T-cell (primary cell): ENCODE measurements at regions not wholly inside any gene's neighbourhood (a gene's known extent, or its start where the extent isn't known, plus 50 kb on each side); places are given as distances from the start of the nearest gene placed in this dataset.

Experiments
- ATAC-seq, 4 experiments: fragments of 200-7000 bp in 3 of 4; fragments of 150-1000 bp in 1 of 4; cut with Tn5 transposase; replicated peaks in 1 of 4; 1 replicate in 3 of 4; 2 replicates in 1 of 4; pipeline ENCODE4 v1.10.0; 2021; ENCODE audit warnings: moderate library complexity in 3 of 4, mild to moderate bottlenecking in 2 of 4, moderate number of reproducible peaks in 1 of 4
- CTCF ChIA-PET, 2 donors: fragments of 300-600 bp; sonication (Branson Sonifier 250); formaldehyde crosslinking; loops; one replicate each; lab custom pipeline; 2022; ENCODE audit warnings: antibody characterized with exemption in 2 of 2; lab: Charles Lee
- POLR2A ChIA-PET, 2 donors: fragments of 300-600 bp; sonication (Branson Sonifier 250); formaldehyde crosslinking; loops; one replicate each; lab custom pipeline; 2022; ENCODE audit warnings: antibody characterized with exemption in 2 of 2; lab: Charles Lee
- DNase-seq, 35 experiments: peaks; one replicate each; pipeline versions ENCODE4 v3.0.0 to v3.0.0-alpha.2; 2013 to 2023
- H3K27ac ChIP-seq: one replicate; pipeline ENCODE4 v1.5.1; 2013; ENCODE audit warnings: low read length
- H3K27me3 ChIP-seq, 2 experiments: replicated peaks in 1 of 2; 1 replicate in 1 of 2; 2 replicates in 1 of 2; pipeline versions ENCODE4 v1.6.1 to v1.7.0; 2013; ENCODE audit warnings: low read length in 1 of 2, mixed read lengths in 1 of 2; ENCODE audit not compliant: control insufficient read depth in 2 of 2, insufficient read depth in 2 of 2; ENCODE audit errors: extremely low read depth in 1 of 2
- H3K36me3 ChIP-seq, 2 donors: 1 replicate in 1 of 2; 2 replicates in 1 of 2; pipeline versions ENCODE4 v1.6.1 to v1.7.0; 2013; ENCODE audit warnings: low read length in 1 of 2; ENCODE audit not compliant: control insufficient read depth in 2 of 2, insufficient read depth in 1 of 2; ENCODE audit errors: extremely low read depth in 1 of 2
- H3K4me1 ChIP-seq, 2 experiments: 1 replicate in 1 of 2; 2 replicates in 1 of 2; pipeline versions ENCODE4 v1.6.1 to v1.7.0; 2013; ENCODE audit warnings: low read length in 2 of 2, mixed read lengths in 1 of 2; ENCODE audit not compliant: insufficient read depth in 2 of 2, control insufficient read depth in 1 of 2; ENCODE audit errors: extremely low read depth in 1 of 2
- H3K4me3 ChIP-seq, 2 donors: 1 replicate in 1 of 2; 2 replicates in 1 of 2; pipeline versions ENCODE4 v1.5.1 to v1.7.0; 2013; ENCODE audit warnings: mild to moderate bottlenecking in 2 of 2, low read length in 1 of 2, moderate library complexity in 1 of 2; ENCODE audit not compliant: control insufficient read depth in 1 of 2; ENCODE audit errors: extremely low read depth in 1 of 2
- H3K9me3 ChIP-seq: 2 replicates; pipeline ENCODE4 v1.7.0; 2013
- H3K27ac Mint-ChIP-seq, 2 donors: one replicate each; pipeline ENCODE4 v1.8.0; 2020 to 2021; ENCODE audit warnings: mild to moderate bottlenecking in 2 of 2, mixed read lengths in 2 of 2
- H3K27me3 Mint-ChIP-seq, 2 donors: one replicate each; pipeline ENCODE4 v1.8.0; 2021 to 2022; ENCODE audit warnings: mixed read lengths in 2 of 2
- H3K36me3 Mint-ChIP-seq: one replicate; pipeline ENCODE4 v1.8.0; 2021; ENCODE audit warnings: mixed read lengths
- H3K4me1 Mint-ChIP-seq, 3 donors: one replicate each; pipeline ENCODE4 v1.8.0; 2020 to 2022; ENCODE audit warnings: mixed read lengths in 3 of 3, mild to moderate bottlenecking in 1 of 3
- H3K4me3 Mint-ChIP-seq, 3 donors: one replicate each; pipeline ENCODE4 v1.8.0; 2020 to 2022; ENCODE audit warnings: mild to moderate bottlenecking in 3 of 3, mixed read lengths in 3 of 3, moderate library complexity in 3 of 3
- H3K9me3 Mint-ChIP-seq, 3 donors: one replicate each; pipeline ENCODE4 v1.8.0; 2020 to 2022; ENCODE audit warnings: mixed read lengths in 3 of 3
- WGBS: methylation state at CpG from one replicate; pipeline ENCODE4 v1.1.5; 2013; ENCODE audit warnings: missing lambda C conversion rate; ENCODE audit not compliant: insufficient coverage; 5-methylcytosine and 5-hydroxymethylcytosine counted together

- ChIA-PET CTCF (no interaction called here), POLR2A (no interaction called here)
- H3K27ac ChIP-seq, result no peak overlapping the region
- no peaks in the 10 kb centered on the region for H3K4me1 ChIP-seq
- no peaks in the 10 kb centered on the region for H3K36me3 Mint-ChIP-seq
- H3K27ac Mint-ChIP-seq, result no peak overlapping the region
- no peak for DNase-seq
- H3K4me3 Mint-ChIP-seq, result no peak overlapping the region
- no peak for ATAC-seq
- no peaks in the 10 kb centered on the region for H3K27me3 ChIP-seq
- H3K9me3 Mint-ChIP-seq, result peaks cover 0 to 6% (median 4%) of the 10 kb centered on the region in 3 donors
- H3K36me3 ChIP-seq, result no peaks in the 10 kb centered on the region
- H3K9me3 ChIP-seq, result peaks cover 3% of the 10 kb centered on the region
- H3K27me3 Mint-ChIP-seq, result no peaks in the 10 kb centered on the region
- H3K4me3 ChIP-seq, result no peak overlapping the region
- H3K4me1 Mint-ChIP-seq, result no peaks in the 10 kb centered on the region
- no CpG with 5 or more reads among the region's 1 CpG for WGBS
Measured at GRCh38 chr13:93080587-93080986, 146.0 kb upstream of the GPC6 start.

GRCh38 chr13:93086329-93086728 is 140.3 kb upstream of the GPC6 start:
- POLR2A ChIA-PET, result interaction anchor here in 1 of 2 donors (0.5 kb wide), 1 partner anchor 10 kb away, joined by 3 read pairs; no protein-coding TSS in a partner anchor
- Histone ChIP-seq H3K27me3 (no peaks in the 10 kb centered on the region), H3K36me3 (no peaks in the 10 kb centered on the region), H3K4me1 (no peaks in the 10 kb centered on the region), H3K9me3 (no peaks in the 10 kb centered on the region), H3K4me3 (no peak overlapping the region), H3K27ac (no peak overlapping the region)
- no CpG with 5 or more reads among the region's 2 CpGs for WGBS
- Mint-ChIP-seq H3K9me3 (peaks cover 3 to 13% (median 10%) of the 10 kb centered on the region in 3 donors), H3K36me3 (no peaks in the 10 kb centered on the region), H3K27me3 (no peaks in the 10 kb centered on the region), H3K4me1 (no peaks in the 10 kb centered on the region), H3K4me3 (no peak overlapping the region), H3K27ac (no peak overlapping the region)
- CTCF ChIA-PET, result no interaction called here
- DNase-seq, result no peak
- ATAC-seq, result no peak

- H3K36me3 ChIP-seq, result no peaks in the 10 kb centered on the region
- Mint-ChIP-seq H3K36me3 (no peaks in the 10 kb centered on the region), H3K4me3 (no peak overlapping the region), H3K9me3 (peaks cover 0 to 6% (median 0%) of the 10 kb centered on the region in 3 donors), H3K27ac (no peak overlapping the region), H3K4me1 (no peaks in the 10 kb centered on the region), H3K27me3 (no peaks in the 10 kb centered on the region)
- no peaks in the 10 kb centered on the region for H3K27me3 ChIP-seq
- no peak for ATAC-seq
- no peaks in the 10 kb centered on the region for H3K9me3 ChIP-seq
- DNase-seq, result no peak
- ChIA-PET CTCF (no interaction called here), POLR2A (no interaction called here)
- no peaks in the 10 kb centered on the region for H3K4me1 ChIP-seq
- no peak overlapping the region for H3K27ac ChIP-seq
- 99% methylated on average over 6 of the region's 6 CpGs for WGBS
- no peak overlapping the region for H3K4me3 ChIP-seq
Measured at GRCh38 chr13:93098972-93099371, 127.6 kb upstream of the GPC6 start.

- Mint-ChIP-seq H3K9me3 (peaks cover 0 to 5% (median 0%) of the 10 kb centered on the region in 3 donors), H3K27me3 (no peaks in the 10 kb centered on the region), H3K36me3 (no peaks in the 10 kb centered on the region), H3K4me3 (no peak overlapping the region), H3K27ac (no peak overlapping the region), H3K4me1 (no peaks in the 10 kb centered on the region)
- Histone ChIP-seq H3K9me3 (no peaks in the 10 kb centered on the region), H3K36me3 (no peaks in the 10 kb centered on the region), H3K4me1 (no peaks in the 10 kb centered on the region), H3K27ac (no peak overlapping the region), H3K4me3 (no peak overlapping the region), H3K27me3 (no peaks in the 10 kb centered on the region)
- ChIA-PET POLR2A (no interaction called here), CTCF (no interaction called here)
- DNase-seq, result no peak
- no CpG with 5 or more reads among the region's 2 CpGs for WGBS
- no peak for ATAC-seq
Measured at GRCh38 chr13:93101226-93101734, 125.3 kb upstream of the GPC6 start.

GRCh38 chr13:93104270-93104669 is 122.3 kb upstream of the GPC6 start:
- H3K27ac Mint-ChIP-seq, result no peak overlapping the region
- H3K4me1 Mint-ChIP-seq, result no peaks in the 10 kb centered on the region
- Histone ChIP-seq H3K36me3 (no peaks in the 10 kb centered on the region), H3K27me3 (no peaks in the 10 kb centered on the region), H3K27ac (no peak overlapping the region), H3K4me1 (no peaks in the 10 kb centered on the region), H3K4me3 (no peak overlapping the region), H3K9me3 (no peaks in the 10 kb centered on the region)
- ChIA-PET CTCF (no interaction called here), POLR2A (no interaction called here)
- no peak overlapping the region for H3K4me3 Mint-ChIP-seq
- H3K27me3 Mint-ChIP-seq, result no peaks in the 10 kb centered on the region
- ATAC-seq (no peak), DNase-seq (no peak)
- H3K9me3 Mint-ChIP-seq, result peaks cover 0 to 3% (median 0%) of the 10 kb centered on the region in 3 donors
- H3K36me3 Mint-ChIP-seq, result no peaks in the 10 kb centered on the region
- WGBS, result 83% methylated on average over 4 of the region's 6 CpGs

- DNase-seq (no peak), ATAC-seq (no peak)
- H3K36me3 ChIP-seq, result no peaks in the 10 kb centered on the region
- no peaks in the 10 kb centered on the region for H3K4me1 ChIP-seq
- POLR2A ChIA-PET, result no interaction called here
- Mint-ChIP-seq H3K4me3 (no peak overlapping the region), H3K36me3 (no peaks in the 10 kb centered on the region), H3K27ac (no peak overlapping the region), H3K27me3 (no peaks in the 10 kb centered on the region), H3K9me3 (no peaks in the 10 kb centered on the region), H3K4me1 (no peaks in the 10 kb centered on the region)
- no peak overlapping the region for H3K27ac ChIP-seq
- no peaks in the 10 kb centered on the region for H3K27me3 ChIP-seq
- CTCF ChIA-PET, result no interaction called here
- H3K4me3 ChIP-seq, result no peak overlapping the region
- WGBS, result 67% methylated on average over 1 of the region's 4 CpGs
- H3K9me3 ChIP-seq, result no peaks in the 10 kb centered on the region
Measured at GRCh38 chr13:93108111-93108601, 118.5 kb upstream of the GPC6 start.

- DNase-seq (no peak), ATAC-seq (no peak)
- Histone ChIP-seq H3K4me3 (no peak overlapping the region), H3K9me3 (no peaks in the 10 kb centered on the region), H3K27me3 (no peaks in the 10 kb centered on the region), H3K27ac (no peak overlapping the region), H3K4me1 (no peaks in the 10 kb centered on the region), H3K36me3 (no peaks in the 10 kb centered on the region)
- POLR2A ChIA-PET, result no interaction called here
- no peak overlapping the region for H3K27ac Mint-ChIP-seq
- H3K36me3 Mint-ChIP-seq, result no peaks in the 10 kb centered on the region
- no peaks in the 10 kb centered on the region for H3K27me3 Mint-ChIP-seq
- H3K4me1 Mint-ChIP-seq, result no peaks in the 10 kb centered on the region
- no peak overlapping the region for H3K4me3 Mint-ChIP-seq
- no CpG with 5 or more reads among the region's 1 CpG for WGBS
- H3K9me3 Mint-ChIP-seq, result peaks cover 0 to 20% (median 0%) of the 10 kb centered on the region in 3 donors
- CTCF ChIA-PET, result no interaction called here
Measured at GRCh38 chr13:93116809-93117208, 109.8 kb upstream of the GPC6 start.
